GM19463 (cell line): ENCODE measurements at regions not wholly inside any gene's neighbourhood (a gene's known extent, or its start where the extent isn't known, plus 50 kb on each side); places are given as distances from the start of the nearest gene placed in this dataset.

Source experiments
- ATAC-seq: cut with Tn5 transposase; IDR thresholded peaks from one replicate; pipeline ENCODE4 v1.9.1; 2021; ENCODE audit warnings: mild to moderate bottlenecking, moderate library complexity; ENCODE audit not compliant: unreplicated experiment

DNA sequence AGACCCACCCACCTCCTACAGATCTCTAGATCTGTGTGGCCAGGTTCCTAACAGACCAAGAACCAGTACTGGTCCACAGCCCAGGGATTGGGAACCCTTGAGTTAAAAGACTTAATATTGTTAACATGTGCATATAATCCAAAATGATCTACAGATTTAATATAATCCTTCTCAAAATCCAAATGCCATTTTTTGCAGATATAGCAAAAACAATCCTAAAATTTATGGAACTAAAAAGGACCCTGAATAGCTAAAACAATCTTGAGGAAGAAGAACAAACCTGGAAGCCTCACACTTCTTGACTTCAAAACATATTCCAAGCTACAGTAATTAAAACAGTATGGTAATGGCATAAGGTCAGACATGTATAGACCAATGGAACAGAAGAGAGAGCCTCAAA is 206.9 kb upstream of the SIX2 start:
- ATAC-seq, result no peak

DNA sequence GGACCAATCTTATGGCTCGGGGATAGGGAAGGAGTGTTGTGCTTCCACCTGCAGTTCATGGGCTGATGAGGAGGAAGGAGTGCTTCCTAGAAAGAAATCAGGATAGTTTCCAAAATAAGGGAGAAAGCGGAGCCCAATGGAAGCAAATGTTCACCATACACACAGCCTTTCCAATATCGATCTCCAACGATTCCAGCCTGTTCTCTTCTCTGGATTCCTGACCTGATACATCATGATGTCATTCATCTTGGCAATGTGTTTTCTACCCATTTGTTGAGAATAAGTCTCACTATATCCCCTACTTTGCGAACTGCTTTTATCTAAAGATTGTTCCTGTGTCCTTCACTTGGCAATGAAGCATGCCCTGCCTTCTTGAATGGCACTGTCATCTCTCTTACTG is 205.3 kb upstream of the SIX2 start:
- no peak for ATAC-seq

DNA sequence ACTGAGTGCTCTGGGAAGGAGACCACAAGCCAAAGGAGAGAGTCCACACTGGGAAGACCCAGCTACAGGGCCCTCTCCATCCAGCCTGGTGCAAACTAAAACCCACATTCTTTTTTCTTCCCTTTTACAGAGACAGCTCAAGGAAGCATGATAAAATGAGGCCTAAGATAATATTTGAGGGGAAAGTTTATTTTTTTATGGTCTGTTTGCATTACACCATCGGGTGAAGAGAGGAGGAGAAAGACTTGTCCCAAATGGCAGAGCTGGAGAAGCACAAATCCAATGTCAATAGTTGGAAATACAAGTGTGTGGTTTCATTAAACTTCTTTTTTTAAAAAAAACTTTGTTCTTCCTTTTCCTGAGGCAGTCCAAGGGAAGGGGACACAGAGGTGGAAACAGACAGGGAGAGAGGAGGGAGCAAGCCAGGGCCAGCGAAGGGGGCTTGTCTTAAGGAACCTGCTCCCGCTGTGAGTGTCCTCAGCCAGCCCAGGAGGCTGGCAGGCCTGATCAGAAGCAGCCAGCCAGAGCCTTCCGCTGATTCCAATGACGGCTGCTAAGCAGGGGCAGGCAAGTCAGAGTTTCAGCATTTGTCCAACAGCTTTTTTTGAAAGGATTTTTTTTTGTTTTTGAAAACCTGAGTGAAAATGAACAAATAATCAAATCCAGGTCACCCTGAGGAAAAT is 203.8 kb upstream of the SIX2 start:
- ATAC-seq, result no peak

DNA sequence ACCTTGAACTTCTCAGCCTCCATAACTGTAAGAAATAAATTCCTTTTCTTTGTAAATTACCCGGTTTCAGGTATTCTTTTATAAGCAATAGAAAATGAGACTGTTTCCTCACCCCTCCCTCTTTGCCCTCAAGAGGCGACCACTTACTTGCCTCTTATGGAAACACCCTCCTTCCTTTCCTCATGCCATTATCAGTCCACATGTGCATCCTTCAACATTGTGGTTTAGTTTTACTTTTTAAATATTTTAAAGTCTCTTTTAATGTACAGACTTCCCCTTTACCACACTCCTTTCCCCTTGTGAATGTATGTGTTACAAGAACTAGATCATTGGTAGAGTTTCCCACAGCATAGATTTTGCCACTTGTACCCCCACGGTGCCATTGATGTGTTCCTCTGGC is 202.4 kb upstream of the SIX2 start:
- no peak for ATAC-seq

DNA sequence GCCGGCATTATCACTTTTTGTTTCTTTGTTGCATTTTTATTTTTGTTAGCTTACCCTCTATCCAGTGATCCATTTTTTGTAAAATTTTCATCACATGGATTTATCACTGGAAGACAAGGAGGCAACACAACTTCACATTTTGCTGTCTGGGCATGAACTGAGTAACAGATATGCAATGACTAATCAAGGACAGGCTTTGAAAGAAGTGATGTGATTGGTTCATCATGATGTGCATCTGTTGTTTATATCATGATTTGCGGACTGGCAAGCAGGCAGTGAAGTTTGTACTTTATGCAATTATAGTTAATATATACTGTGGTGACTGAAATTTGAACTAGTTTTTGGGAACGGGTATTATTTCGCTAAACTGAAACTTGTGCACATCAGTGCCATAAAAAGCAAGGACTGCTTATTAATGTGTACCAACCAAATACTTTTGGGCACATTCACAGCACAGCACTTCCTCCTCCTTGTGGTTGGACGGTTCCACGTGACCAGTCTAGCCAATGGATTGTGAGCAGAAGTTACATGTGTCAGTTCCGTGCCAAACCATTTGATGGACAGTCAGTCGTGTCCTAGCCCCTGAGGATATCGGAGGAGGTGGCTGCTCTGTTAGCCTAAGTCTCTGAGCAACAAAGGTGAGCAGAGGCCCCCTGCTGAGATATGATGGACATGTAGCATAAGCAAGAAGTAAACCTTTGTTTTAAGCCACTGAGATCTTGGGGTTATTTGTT is 201.4 kb upstream of the SIX2 start:
- ATAC-seq, result no peak

DNA sequence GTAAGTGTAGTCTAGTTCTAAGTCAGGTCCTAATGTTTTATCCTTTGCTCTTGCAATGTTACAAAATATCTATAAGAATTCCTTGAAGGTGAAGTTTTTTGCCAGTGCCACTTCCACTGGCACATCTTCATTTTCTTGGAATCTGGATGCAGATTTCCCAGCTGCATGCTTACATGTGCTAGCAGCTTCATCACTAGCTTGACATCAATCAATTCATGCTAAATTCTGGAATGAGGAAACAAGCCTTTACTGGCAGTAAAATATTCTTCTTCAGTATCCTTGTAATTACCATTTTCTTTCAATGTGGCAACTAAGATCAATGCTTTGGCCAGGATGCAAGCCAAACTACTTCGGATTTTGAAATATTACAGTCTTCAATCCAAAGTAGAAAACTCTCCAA is 200.6 kb upstream of the SIX2 start:
- ATAC-seq, result no peak

DNA sequence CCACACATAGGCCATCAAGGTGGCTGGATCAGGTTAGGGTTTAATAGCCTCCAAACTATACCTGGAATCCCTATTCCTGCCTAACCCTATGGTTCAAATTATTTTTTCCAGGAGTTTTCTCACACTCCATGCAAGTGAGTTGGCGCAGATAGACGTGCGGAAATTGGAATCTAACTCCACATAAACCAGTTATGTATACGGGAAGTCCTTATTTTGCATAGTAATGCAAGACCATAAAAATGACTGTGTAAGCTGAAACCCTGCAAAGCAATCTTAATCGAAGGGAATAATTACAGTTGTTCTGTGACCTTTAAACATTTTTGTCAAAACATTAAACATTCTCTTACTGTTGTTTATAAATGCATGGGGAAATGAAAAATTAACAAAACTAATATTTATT is 200.1 kb upstream of the SIX2 start:
- no peak for ATAC-seq

DNA sequence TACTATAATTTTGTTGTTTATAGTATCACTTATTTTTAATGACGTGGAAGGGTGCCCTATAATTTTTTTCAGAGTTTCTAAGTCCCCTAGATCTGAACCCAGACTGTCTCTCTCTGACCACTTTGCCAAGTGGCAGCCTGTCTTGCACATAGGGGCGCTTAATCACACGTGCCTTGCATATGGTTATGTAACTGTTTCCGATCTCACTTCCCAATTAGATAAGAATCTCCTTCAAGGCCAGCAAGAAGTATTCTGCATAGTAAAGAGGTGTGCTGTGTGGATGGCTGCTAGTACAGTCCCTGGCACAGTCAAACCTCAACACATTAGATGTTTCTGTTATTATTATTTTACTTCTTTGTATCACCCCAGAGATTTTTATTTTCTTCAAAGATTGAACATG is 197.8 kb upstream of the SIX2 start:
- no peak for ATAC-seq

DNA sequence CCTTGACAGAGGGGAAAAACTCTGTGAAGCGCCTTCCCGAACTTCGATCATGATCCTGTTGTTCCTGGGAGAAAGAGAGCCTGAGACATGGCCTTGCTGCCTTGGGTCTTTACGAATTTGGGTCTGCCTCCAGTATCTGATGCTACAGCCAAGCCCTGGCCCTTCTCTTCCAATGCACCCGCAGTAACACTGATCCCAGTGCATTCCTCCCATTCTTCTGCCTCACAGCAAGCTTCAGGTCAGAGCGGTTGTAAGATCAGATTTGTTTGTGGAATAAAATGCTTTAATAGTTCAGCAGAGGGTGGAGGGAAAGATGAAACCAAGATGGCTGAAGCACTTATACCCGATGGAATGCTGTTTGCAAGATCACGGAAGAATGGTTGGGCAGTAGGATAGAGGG is 196.7 kb upstream of the SIX2 start:
- ATAC-seq, result no peak

DNA sequence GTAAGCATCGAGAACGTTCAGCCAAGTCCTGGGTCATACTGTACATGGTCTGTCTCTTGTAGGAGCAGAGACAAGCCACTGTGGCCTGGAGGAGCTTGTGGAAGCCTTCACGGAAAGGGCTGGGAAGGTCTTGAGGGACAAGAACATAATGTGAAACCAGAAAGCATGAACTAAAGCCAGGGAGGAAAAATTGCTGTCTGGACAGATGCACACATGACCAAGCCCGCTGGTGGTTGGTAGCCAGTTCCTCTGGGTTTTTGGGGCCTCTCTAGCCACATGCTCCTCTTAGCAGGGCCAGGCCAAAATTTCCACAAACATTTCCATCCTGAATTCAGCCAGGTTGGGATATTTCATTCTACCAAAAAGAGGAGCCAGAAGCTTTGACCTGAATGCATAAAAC is 196.2 kb upstream of the SIX2 start:
- ATAC-seq, result no peak

DNA sequence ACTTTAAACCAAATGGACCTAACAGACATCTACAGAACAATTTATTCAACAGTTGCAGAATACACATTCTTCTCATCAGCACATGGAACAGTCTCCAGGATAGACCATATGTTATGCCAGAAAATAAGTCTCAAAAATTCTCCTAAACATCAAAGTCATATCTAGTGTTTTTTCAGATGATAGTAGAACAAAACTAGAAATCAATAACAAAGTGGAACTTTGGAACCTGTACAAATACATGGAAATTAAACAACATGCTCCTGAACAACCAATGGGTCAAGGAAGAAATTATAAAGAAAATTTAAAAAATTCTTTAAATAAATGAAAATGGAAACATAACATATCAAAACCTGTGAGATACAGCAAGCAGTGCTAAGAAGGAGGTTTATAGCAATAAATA is 194.1 kb upstream of the SIX2 start:
- ATAC-seq, result no peak

DNA sequence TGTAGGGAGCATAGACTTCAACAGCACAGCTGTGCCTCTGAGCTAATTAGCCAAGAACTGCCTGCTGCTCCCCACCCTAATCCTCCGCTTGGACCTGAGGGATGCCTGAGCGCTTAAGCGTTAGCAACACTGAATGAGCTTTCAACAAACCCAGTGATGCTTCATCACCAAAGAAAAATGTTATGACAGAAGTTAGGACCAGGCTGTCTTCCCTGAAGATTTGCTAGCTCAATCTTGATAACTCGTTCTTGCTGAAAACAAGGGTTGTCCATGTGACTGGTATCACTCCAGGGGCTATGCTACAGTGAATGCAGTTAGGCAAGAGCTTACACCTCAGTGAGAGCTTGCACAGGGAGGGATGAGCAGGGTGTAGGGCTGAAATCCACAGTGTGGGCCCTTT is 190.7 kb upstream of the SIX2 start:
- ATAC-seq, result no peak

DNA sequence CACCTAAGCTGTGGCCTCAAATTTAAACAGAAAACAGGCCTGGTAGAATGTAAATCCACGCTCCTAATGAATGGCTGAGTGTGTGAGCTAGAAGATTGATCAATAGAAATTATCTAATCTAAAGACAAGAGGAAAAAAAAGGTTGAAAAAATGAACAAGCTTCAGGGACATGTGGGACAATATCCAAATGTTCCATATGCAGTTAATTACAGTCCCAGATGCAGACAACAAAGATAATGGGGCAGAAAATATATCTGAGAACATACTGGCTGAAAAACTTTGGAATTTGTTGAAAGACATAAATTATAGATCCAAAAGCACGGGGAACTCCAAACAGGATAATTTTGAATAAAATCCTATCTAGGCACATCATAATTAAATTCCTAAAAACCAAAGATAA is 186.7 kb upstream of the SIX2 start:
- no peak for ATAC-seq

DNA sequence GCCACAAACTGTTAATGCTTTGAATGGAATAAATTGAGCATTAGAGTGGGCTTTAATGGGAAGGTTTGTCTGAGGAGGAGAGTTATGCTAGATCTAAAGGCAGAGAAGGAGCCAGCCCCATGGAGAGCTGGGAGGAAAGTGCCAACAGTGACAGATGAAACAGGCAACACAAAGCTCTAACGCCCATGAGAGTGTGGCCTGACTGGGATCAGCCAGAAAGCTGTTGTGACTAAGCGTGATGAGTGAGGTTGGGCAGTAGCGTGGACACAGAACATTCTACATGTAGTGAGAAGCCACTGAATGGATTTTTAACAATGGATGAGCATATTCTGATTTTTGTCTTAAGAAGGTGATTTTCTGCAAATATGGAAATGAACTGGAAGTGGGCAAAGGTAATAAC is 185.3 kb upstream of the SIX2 start:
- no peak for ATAC-seq

DNA sequence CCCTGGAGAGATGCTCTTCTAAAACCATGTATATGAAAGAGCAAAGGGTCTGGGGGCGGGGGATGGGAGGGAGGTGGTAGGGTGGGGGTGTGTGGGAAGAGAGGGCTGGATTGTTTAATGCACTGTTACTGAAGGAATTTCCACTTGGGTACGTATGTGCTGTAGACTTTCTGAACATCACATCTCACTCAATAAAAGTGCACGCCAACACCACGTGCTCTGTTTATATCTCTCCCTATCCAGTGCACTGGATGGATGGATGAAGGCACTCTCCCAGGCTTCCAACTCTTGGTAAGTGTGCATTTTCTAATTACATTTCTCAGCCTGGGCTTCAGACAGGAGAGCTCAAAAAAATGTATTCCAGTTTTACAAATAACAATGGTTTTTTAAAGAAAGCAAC is 184.3 kb upstream of the SIX2 start:
- ATAC-seq, result no peak

DNA sequence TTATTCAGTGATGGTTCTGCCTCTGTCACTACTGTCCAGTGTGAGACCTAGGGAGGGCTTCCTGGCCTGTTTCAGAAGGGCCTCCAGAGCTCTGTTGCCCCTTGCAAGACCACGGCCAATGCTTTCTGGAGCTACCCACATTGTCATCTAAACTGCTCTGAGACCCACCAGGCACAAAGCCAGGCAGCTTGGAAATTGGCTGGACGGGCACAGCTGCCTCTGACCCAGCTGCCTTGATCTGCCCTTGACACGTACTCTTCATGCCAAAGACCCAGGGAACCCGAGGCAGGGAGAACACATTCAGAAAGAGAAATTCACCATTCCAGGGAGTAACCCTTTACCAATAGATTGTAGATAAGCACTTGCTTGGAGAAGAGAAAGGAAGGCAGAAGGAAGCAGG is 183.7 kb upstream of the SIX2 start:
- ATAC-seq, result no peak

DNA sequence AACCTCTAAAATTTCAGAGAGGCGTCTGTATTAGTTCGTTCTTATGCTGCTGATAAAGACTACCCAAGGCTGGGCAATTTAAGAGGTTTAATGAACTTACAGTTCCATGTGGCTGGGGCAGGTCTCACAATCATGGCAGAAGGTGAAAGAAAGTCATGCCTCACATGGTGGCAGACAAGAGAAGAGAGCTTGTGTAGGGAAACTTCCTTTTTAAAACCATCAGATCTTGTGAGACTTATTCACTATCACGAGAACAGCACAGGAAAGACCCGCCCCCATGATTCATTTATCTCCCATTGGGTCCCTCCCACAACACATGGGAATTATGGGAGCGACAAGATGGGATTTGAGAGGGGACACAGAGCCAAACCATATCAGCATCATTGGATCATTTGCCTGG is 183.2 kb upstream of the SIX2 start:
- no peak for ATAC-seq

DNA sequence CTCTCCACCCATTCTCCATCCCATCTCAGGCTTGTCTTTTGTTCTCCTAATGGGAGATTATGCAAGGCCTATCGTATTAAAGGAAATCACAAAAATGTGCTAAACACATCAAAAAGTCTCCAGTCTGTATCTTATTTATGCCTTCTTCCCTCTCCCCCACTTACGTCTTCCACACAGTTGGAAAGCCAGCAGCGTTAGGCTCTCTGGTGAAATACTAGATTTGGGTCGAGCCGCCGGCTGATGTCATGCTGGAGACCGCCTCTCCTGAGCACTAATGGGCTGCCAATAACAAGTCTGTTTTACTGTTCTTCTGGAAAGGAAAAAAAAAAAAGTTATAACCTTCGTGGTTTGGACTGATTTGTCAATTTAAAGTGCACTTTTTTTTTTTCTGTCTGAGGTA is 182.7 kb upstream of the SIX2 start:
- no peak for ATAC-seq

DNA sequence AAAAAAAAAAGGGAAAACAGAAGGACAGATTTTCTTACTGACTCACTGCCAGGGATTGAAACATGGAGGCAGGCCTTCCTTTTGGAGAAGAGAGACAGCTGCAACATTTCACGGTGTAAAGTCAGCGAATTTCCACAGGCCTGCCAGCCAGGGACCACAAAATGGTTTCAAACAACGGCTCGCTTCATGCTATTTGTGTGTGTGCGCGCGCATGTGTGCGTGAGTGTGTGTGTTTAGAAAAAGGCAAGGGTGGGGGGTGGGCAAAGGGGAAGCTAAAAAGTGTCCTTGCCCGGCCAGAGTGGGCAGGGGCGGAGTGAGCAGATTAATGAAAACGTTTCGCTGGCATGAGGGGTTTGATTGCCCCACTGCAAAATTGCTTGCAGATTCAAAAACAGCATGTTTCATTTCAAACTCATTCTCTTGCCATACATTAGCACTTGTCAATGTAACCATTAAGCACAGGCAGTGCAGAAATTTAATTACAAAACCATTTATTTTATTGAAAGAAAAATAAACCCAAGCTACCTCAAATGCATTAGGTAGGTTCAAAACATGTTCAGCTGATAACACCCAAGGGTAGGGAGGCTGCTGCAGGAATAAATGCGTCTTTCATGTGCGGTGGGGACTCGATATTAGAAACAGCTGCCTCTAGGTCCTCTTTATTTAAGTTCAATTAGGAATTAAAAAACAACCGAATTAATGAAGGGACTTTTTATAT is 182.1 kb upstream of the SIX2 start:
- ATAC-seq, result no peak

DNA sequence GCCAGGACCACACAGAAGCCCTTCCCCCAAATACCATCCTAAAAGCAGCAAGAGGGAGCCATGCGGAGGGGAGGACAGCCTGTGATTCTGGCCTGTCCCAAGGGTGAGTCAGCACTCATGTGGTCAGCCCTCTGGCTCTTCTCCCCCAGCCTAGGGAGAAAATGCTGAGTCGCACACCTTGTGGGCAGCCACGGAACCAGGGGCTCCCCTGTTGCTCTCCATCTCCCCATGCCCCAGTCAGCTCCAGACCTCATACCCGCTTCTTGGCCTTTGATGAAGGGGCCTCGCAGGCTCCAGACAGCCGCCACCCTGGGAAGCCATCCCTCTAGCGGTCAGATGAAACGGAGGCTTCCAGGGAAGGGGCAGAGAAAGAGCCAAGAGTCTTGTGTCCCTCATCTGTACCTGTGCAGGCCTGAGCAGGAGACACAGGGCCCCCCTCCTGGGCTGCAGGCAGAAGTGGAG is 181.3 kb upstream of the SIX2 start:
- ATAC-seq, result no peak

DNA sequence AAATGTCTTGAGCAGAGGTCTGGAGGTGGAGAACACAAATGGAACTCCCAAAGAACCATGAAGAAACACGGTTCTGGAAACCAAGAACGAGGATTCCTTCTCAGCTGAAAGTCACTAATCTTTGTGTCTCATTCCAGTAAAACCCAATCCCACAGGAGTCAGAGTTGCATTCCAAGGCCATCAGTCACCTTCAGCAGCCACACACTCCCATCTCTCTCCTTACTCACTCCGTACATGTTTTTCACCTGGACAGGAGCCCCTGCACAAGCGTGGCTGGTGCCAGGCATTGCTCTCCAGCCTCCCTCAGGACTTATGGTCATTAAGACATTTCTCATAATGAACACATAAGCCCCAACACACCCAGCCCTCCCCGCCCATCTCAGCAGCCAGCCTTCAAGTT is 175.4 kb upstream of the SIX2 start:
- no peak for ATAC-seq

DNA sequence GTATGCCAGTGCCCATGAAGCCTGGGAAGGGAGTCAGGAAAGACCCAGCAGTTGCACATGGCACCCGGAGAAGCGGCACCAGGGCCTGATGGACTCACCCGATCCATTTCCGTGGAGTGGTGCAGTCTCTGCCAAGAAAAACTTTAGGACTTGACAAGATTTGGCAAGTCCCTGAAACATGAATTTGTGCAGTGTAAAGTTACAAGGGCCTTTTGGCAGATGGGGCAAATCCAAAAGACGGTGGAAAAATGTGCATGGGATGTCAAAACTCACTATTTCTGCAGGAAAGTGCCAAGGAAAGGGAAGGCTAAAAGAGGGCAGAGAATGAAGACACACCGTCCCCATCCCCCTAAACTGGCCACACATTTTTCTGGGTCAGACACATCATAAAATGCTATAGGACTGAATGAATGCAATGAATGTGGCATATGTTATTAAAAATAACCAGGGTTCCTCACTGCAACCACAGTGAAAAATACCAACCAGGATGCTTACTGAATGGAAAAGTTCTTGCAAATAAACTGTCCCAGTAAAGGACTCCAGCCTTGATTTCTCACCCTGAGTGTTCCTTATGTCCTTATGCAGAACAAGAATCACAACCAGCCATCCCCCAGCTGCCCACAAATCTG is 173.5 kb upstream of the SIX2 start:
- no peak for ATAC-seq
